H1 (cell line): ENCODE measurements at regions not wholly inside any gene's neighbourhood (a gene's known extent, or its start where the extent isn't known, plus 50 kb on each side); places are given as distances from the start of the nearest gene placed in this dataset.

Source experiments
- EGR1 ChIP-seq: IDR thresholded peaks from 2 replicates; pipeline ENCODE4 v1.6.1; 2011; ENCODE audit warnings: low read depth, low read length, borderline replicate concordance
- GTF2F1 ChIP-seq: IDR thresholded peaks from 2 replicates; pipeline ENCODE4 v1.6.1; 2012; ENCODE audit warnings: low read depth, low read length, improper control_type of control experiment, borderline replicate concordance
- NANOG ChIP-seq: IDR thresholded peaks from 2 replicates; pipeline ENCODE4 v1.6.1; 2011; ENCODE audit warnings: low read length, low read depth, mild to moderate bottlenecking, inconsistent platforms; ENCODE audit not compliant: insufficient read depth, poor library complexity, severe bottlenecking
- RNF2 ChIP-seq: fragments of 200-900, 300-1000 bp; sonication (generic); IDR thresholded peaks from 2 replicates; pipeline ENCODE4 v1.7.1; 2016; ENCODE audit warnings: borderline replicate concordance, low read depth, mild to moderate bottlenecking, antibody characterized with exemption, low read length; ENCODE audit not compliant: poor library complexity, severe bottlenecking; ENCODE audit errors: missing control alignments
- TF ChIP-seq, protein P1 (sequence below): IDR thresholded peaks from 2 replicates; pipeline ENCODE4 v1.6.1; 2011; ENCODE audit warnings: low read depth, mild to moderate bottlenecking, low read length; ENCODE audit not compliant: insufficient read depth

DNA sequence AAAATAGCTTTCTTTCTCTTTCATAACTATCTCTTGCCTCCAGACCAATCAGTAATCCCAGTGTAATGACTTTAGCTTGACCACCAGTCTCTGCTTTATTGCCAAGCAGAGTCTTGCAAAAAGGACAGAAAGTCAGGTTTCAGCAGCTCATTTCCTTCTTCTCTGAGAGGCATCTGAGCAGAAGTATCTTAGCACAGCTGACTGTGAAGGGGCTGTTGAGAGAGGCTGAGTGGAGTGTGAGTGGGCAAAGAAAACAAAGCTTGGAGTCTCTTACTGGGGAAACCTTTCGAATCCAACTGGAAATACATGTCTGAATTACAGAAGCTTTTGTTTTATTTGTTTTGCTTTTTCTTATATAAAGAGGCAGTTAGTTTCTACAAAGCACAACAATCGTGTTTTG is 170.3 kb upstream of the IGFBP7 start (continued):
- TF ChIP-seq GTF2F1 (no peak), RNF2 (no peak), EGR1 (no peak), NANOG (no peak)
- TF ChIP-seq, protein P1, sequence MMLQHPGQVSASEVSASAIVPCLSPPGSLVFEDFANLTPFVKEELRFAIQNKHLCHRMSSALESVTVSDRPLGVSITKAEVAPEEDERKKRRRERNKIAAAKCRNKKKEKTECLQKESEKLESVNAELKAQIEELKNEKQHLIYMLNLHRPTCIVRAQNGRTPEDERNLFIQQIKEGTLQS: no peak
- TF ChIP-seq, all 59 proteins: peak for 0
